Ammon's horn (tissue), 1 donor: ENCODE measurements at regions not wholly inside any gene's neighbourhood (a gene's known extent, or its start where the extent isn't known, plus 50 kb on each side); places are given as distances from the start of the nearest gene placed in this dataset.
"Not testable (repeated sequence)": the region's sequence is repeated elsewhere in the genome, so short reads cannot be mapped to it uniquely, and the experiment has no call there.

ENCODE experiments used
- DNase-seq: peaks from one replicate; pipeline ENCODE4 v3.0.0-alpha.2; 2016; ENCODE audit warnings: low spot score

DNA sequence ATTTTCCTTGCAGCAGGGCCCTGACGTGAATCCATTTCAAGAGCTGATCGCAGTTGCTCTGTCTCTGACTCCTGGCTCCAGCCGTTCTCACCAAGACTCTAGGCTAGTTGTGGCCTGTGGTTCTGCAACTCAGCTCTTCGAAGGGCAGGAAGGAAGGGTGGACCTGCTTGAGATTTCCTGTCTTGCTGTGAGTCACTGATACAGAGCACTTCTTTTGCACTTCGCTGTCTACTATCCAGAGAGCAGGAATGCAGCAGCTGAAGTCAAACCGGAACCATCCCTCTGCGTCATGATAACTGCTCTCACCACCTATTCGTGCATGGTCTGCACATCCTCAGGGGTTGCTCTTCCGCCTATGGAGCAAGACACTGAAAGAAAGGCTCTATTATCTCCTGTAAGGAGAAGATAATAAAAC, 59.7 kb downstream of the RAP2B start:
- DNase-seq = peak; percentile 83

DNA sequence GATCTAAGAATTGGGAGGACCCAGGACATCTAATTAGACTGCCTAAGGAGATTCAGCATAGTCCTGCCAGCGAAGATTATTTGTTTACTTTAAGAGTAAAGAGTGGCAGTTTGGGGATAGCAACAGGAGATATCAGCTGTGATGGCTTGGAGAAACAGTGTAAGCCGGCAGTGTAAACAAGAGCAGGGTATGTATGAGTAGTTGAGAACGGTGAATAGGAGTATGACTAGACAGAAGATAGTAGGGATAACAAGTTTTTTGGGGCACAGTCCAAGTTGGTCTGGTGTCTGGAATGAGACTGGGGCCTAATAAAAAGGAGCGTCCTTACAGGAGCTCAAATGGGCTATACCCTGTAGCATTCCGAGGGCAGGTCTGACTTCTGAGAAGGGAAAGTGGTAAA, 64.9 kb downstream of the RAP2B start:
- not testable (repeated sequence) for DNase-seq

DNA sequence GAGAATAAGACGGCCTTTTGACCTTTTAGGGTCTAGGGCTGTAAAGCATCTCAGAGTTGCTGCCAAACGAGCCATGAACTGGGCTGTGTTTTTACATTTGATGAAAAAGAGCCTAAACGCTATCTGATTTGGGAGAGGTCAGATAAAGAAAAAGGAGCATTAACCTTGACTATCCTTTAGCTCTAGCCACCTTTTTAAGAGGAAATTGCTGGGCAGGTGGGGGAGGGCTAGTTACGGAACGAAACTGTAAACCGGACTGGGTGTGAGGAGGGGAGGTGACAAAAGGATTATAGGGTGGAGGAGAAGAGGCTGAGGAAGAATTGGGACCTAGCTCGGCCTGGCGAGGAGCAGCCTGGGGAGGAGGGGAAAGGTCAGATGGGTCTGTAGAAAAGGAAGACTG, 68.4 kb downstream of the RAP2B start:
- not testable (repeated sequence) for DNase-seq

DNA sequence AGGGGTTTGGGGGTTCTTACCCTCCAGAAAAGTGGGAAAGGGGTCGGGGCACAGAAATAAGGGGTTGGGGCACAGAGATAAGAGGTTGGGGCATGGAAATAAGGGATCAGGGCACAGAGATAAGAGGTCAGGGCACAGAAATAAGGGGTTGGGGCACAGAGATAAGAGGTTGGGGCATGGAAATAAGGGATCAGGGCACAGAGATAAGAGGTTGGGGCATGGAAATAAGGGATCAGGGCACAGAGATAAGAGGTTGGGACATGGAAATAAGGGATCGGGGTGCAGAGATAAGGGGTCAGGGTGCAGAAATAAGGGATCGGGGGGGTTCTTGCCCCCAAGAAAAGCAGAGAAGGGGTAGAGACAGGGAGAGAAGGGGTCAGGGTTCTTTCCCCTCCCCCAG, 69.2 kb downstream of the RAP2B start:
- DNase-seq = not testable (repeated sequence)

DNA sequence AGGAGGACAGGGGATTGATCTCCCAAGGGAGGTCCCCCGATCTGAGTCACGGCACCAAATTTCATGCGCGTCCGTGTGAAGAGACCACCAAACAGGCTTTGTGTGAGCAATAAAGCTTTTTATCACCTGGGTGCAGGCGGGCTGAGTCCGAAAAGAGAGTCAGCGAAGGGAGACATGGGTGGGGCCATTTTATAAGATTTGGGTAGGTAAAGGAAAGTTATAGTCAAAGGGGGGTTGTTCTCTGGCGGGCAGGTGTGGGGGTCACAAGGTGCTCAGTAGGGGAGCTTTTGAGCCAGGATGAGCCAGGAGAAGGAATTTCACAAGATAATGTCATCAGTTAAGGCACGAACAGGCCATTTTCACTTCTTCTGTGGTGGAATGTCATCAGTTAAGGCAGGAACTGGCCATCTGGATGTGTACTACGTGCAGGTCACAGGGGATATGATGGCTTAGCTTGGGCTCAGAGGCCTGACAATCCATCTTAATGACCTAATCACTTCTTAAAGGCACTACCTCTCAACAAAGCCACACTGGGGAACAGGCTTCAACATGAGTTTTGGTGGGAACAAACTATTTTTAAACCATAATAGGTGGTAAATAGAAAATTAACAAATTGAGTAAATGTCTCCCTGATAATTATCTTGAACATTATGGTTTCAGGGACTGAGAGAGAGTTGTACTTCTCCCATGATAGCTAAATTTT, 70.2 kb downstream of the RAP2B start:
- not testable (repeated sequence) for DNase-seq

DNA sequence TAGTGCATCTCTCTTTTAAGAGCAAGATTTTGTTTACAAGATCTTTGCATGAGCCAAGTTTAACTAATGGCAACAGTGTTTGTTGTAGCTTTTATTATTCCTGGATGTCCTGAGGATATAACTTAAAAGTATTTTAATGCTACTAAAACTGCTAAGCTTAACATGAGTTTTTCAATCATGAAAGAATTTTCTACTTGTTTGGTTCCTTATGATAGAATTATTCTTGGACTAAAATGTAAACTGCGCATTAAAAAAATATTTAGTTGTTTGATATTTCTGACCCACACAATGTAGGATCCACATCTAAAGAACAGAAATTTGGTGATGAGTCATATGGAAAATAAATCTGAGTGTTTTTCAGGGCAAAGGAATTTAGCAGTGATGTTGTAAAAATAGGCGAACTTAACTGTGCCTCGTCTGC, 70.8 kb downstream of the RAP2B start:
- no peak for DNase-seq

- no peak for DNase-seq
These were observed 72.0 kb downstream of the RAP2B start for GRCh38 chr3:153233986-153234385.

DNA sequence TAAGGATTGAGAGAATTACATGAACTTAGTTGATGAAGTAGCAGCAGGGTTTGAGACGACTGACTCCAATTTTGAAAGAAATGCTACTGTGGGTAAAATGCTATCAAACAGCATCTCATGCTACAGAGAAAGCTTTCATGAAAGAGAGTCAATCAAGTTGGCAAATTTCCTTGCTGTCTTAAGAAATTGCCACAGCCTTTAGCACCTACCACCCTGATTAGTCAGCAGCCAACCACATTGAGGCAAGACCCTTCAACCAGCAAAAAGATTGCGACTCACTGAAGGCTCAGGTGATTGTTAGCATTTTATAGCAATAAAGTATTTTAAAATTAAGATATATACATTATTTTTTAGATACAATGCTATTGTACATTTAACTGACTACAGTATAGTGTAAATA, 80.9 kb downstream of the RAP2B start:
- no peak for DNase-seq

GRCh38 chr3:153244961-153245360, 82.9 kb downstream of the RAP2B start:
- DNase-seq = no peak

GRCh38 chr3:153245661-153246060, 83.6 kb downstream of the RAP2B start:
- no peak for DNase-seq

DNA sequence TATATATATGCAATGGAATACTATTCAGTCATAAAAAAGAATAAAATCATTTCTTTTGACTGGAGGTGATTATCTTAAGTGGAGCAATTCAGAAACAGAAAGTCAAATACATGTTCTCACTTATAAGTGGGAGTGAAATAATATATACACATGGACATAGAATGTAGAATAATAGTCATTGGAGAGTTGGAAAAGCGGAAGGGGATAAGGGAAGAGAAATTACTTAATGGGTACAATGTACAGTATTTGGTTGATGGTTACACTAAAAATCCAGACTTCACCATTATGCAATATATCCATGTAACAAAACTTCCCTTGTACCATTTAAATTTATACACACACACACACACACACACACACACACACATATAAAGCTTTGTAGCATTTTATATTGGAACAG, 84.3 kb downstream of the RAP2B start:
- DNase-seq = no peak

GRCh38 chr3:153246806-153247205, 84.8 kb downstream of the RAP2B start:
- DNase-seq = no peak

- DNase-seq = peak; percentile 7
These were observed 85.6 kb downstream of the RAP2B start for GRCh38 chr3:153247331-153248330.

DNA sequence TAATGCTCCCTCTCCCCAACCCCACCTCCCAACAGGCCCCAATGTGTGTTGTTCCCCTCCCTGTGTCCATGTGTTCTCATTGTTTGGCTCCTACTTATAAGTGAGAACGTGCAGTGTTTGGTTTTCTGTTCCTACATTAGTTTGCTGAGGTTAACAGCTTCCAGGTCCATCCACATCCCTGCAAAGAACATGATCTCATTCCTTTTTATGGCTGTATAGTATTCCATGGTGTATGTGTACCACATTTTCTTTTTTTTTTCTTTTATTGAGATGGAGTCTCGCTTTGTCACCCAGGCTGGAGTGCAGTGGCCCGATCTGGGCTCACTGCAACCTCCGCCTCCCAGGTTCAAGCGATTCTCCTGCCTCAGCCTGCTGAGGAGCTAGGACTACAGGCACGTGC, 86.8 kb downstream of the RAP2B start:
- DNase-seq = not testable (repeated sequence)

- no peak for DNase-seq
These were observed 87.9 kb downstream of the RAP2B start for GRCh38 chr3:153249906-153250305.

DNA sequence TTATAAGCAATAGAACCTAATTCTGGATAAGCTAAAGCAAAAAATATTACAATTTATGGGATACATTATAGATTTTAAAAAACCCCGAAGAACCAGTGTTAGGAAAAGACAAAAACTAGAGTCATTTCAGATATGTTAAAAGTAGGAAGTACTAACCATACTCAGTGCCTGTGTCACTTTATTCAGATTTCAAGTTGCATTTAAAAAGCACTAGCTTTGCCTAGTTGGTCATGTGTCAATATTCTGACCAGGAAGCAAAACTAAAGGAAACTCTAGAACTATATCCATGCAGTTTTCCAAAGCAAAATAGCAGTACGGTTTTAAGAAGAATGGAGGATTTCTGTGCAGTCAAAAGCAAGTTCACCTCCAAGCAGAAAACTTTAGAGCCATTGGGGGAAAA, 88.4 kb downstream of the RAP2B start:
- DNase-seq = no peak

- DNase-seq = no peak
These were observed 90.9 kb downstream of the RAP2B start for GRCh38 chr3:153252963-153253362.

GRCh38 chr3:153254361-153254760, 92.3 kb downstream of the RAP2B start:
- DNase-seq = no peak

DNA sequence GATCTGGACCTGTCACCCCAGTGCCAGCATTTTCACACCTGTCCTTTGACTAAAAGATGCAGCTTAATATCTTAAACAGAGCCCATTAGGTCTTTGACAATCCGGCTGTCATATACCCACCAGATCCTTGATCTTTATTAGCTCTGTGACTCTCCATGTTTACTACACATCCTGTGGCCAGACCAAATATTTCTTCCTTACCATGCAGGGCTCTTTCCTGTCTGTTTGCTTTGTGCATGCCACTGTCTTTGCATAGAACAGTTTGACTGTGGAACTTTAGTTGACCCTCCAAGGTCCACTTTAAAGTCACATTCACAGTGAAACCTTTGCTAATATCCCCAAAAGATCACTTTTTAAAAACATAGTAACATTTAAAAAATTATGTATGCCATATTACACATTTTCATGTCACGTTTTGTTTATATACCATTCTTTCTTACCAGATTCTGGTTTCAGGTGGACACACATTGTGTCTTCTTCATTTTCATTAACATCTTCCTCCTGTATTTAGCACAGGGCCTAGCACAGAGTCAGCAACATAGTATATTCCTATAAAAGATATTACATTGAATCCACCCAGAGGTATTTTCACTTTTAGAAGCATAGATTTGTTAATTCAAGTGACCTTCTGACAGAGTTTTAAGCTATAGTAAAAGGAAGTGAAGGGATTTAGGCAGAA, 95.8 kb downstream of the RAP2B start:
- no peak for DNase-seq

DNA sequence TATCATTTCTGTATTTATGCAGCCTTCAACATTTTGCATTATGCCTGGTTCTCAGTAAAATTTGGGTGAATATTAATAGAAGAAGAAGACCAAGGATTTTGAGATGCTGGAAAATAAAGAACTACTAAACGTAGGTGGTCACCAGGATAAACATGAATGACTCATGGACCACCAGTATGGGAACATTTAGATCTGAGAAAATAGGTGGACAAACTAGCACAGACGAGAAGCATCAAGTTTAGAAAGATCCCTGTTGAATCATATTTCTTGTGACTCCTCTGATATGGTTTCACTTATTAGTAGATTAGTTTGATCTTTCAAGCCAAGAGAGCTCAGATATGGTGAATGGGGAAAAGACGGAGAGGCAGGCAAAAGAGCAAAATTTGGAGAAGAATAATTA, 97.9 kb downstream of the RAP2B start:
- no peak for DNase-seq

- DNase-seq = no peak
These were observed 98.7 kb downstream of the RAP2B start for GRCh38 chr3:153260681-153261080.

GRCh38 chr3:153266619-153267018, 104.6 kb downstream of the RAP2B start:
- DNase-seq = no peak
